Tibial nerve (tissue), 4 donors: ENCODE measurements at regions not wholly inside any gene's neighbourhood (a gene's known extent, or its start where the extent isn't known, plus 50 kb on each side); places are given as distances from the start of the nearest gene placed in this dataset.

Experiments used
- CTCF ChIP-seq, 5 experiments: fragments of 200-600 bp in 3 of 5; fragments of 450-650 bp in 2 of 5; sonication (generic) in 3 of 5; IDR thresholded peaks; one replicate each; pipeline ENCODE4 v1.5.1; 2016 to 2019; ENCODE audit warnings: antibody characterized with exemption in 5 of 5, mild to moderate bottlenecking in 3 of 5, moderate library complexity in 2 of 5
- EP300 ChIP-seq, 2 donors: sonication (generic); formaldehyde crosslinking; IDR thresholded peaks; one replicate each; pipeline ENCODE4 v1.6.1; 2017; ENCODE audit warnings: antibody characterized with exemption in 2 of 2, mild to moderate bottlenecking in 1 of 2

DNA sequence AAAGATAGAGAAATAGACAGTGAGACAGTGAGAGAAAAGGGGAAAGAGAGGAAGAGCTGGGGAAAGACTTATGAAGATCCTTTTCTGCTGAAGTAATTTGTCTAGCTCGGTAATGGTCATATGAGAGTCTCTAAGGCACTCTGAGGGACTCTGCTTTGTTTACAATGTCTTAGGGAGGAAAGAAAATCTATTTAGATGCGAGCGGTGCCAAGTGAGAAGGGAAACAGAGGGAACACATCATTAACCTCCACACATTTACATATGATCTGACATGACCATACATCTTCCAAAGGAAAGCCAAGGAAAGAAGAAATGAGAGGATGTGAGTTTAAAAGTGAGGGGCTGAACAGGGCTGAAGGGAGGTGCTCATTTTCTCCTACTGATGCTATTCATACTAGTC, 862.3 kb upstream of the CITED2 start:
- no peak for TF ChIP-seq CTCF (IDR thresholded peaks at IDR 0.05)
- no peak for TF ChIP-seq EP300 (IDR thresholded peaks at IDR 0.05)
